GM12892 (cell line): ENCODE measurements at regions not wholly inside any gene's neighbourhood (a gene's known extent, or its start where the extent isn't known, plus 50 kb on each side); places are given as distances from the start of the nearest gene placed in this dataset.

Experiments
- POLR2A ChIP-seq: IDR thresholded peaks from 2 replicates; pipeline ENCODE4 v1.6.1; 2011; ENCODE audit warnings: low read depth, low read length, control low read depth
- POLR2AphosphoS5 ChIP-seq: IDR thresholded peaks from 2 replicates; pipeline ENCODE4 v1.6.1; 2011; ENCODE audit warnings: low read depth, low read length, control low read depth
- TAF1 ChIP-seq: IDR thresholded peaks from 2 replicates; pipeline ENCODE4 v1.6.1; 2011; ENCODE audit warnings: low read depth, mild to moderate bottlenecking, control low read depth, low read length, borderline replicate concordance

GRCh38 chr9:78091731-78092130 lies 60.1 kb upstream of the GNAQ start:
- no peak for TF ChIP-seq POLR2A
- TF ChIP-seq POLR2AphosphoS5, result no peak
- no peak for TF ChIP-seq TAF1
